ENCODE measurements at regions not wholly inside any gene's neighbourhood (a gene's known extent, or its start where the extent isn't known, plus 50 kb on each side); places are given as distances from the start of the nearest gene placed in this dataset.

- TF ChIP-seq, protein P1, sequence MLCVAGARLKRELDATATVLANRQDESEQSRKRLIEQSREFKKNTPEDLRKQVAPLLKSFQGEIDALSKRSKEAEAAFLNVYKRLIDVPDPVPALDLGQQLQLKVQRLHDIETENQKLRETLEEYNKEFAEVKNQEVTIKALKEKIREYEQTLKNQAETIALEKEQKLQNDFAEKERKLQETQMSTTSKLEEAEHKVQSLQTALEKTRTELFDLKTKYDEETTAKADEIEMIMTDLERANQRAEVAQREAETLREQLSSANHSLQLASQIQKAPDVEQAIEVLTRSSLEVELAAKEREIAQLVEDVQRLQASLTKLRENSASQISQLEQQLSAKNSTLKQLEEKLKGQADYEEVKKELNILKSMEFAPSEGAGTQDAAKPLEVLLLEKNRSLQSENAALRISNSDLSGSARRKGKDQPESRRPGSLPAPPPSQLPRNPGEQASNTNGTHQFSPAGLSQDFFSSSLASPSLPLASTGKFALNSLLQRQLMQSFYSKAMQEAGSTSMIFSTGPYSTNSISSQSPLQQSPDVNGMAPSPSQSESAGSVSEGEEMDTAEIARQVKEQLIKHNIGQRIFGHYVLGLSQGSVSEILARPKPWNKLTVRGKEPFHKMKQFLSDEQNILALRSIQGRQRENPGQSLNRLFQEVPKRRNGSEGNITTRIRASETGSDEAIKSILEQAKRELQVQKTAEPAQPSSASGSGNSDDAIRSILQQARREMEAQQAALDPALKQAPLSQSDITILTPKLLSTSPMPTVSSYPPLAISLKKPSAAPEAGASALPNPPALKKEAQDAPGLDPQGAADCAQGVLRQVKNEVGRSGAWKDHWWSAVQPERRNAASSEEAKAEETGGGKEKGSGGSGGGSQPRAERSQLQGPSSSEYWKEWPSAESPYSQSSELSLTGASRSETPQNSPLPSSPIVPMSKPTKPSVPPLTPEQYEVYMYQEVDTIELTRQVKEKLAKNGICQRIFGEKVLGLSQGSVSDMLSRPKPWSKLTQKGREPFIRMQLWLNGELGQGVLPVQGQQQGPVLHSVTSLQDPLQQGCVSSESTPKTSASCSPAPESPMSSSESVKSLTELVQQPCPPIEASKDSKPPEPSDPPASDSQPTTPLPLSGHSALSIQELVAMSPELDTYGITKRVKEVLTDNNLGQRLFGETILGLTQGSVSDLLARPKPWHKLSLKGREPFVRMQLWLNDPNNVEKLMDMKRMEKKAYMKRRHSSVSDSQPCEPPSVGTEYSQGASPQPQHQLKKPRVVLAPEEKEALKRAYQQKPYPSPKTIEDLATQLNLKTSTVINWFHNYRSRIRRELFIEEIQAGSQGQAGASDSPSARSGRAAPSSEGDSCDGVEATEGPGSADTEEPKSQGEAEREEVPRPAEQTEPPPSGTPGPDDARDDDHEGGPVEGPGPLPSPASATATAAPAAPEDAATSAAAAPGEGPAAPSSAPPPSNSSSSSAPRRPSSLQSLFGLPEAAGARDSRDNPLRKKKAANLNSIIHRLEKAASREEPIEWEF (IDR thresholded peaks at IDR 0.05; ENCODE audit: insufficient replicate concordance, low read depth, low read length) = no peak
- TF ChIP-seq NR2C2 (IDR thresholded peaks at IDR 0.05; ENCODE audit: borderline replicate concordance, control insufficient read depth, insufficient read length, low read depth) = no peak
- TF ChIP-seq ZNF24 (IDR thresholded peaks at IDR 0.05) = no peak
Observed at GRCh38 chr16:62254372-62254771, 218.1 kb upstream of the CDH8 start (continued).

- no peak for TF ChIP-seq SIN3A (IDR thresholded peaks at IDR 0.05; ENCODE audit: low read depth, low read length)
- no peak for TF ChIP-seq RUNX3 (IDR thresholded peaks at IDR 0.05; ENCODE audit: low read length)
- no peak for TF ChIP-seq CREB1 (IDR thresholded peaks at IDR 0.05; ENCODE audit: low read depth)
- TF ChIP-seq, protein P2, sequence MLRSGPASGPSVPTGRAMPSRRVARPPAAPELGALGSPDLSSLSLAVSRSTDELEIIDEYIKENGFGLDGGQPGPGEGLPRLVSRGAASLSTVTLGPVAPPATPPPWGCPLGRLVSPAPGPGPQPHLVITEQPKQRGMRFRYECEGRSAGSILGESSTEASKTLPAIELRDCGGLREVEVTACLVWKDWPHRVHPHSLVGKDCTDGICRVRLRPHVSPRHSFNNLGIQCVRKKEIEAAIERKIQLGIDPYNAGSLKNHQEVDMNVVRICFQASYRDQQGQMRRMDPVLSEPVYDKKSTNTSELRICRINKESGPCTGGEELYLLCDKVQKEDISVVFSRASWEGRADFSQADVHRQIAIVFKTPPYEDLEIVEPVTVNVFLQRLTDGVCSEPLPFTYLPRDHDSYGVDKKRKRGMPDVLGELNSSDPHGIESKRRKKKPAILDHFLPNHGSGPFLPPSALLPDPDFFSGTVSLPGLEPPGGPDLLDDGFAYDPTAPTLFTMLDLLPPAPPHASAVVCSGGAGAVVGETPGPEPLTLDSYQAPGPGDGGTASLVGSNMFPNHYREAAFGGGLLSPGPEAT (IDR thresholded peaks at IDR 0.05; ENCODE audit: low read depth) = no peak
- TF ChIP-seq MTA2 (IDR thresholded peaks at IDR 0.05; ENCODE audit: low read depth) = no peak
- no peak for TF ChIP-seq IKZF1 (conservative IDR thresholded peaks at IDR 0.05)
- no peak for TF ChIP-seq BRCA1 (IDR thresholded peaks at IDR 0.05; ENCODE audit: low read depth, low read length)
- TF ChIP-seq, protein P3, sequence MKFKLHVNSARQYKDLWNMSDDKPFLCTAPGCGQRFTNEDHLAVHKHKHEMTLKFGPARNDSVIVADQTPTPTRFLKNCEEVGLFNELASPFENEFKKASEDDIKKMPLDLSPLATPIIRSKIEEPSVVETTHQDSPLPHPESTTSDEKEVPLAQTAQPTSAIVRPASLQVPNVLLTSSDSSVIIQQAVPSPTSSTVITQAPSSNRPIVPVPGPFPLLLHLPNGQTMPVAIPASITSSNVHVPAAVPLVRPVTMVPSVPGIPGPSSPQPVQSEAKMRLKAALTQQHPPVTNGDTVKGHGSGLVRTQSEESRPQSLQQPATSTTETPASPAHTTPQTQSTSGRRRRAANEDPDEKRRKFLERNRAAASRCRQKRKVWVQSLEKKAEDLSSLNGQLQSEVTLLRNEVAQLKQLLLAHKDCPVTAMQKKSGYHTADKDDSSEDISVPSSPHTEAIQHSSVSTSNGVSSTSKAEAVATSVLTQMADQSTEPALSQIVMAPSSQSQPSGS (IDR thresholded peaks at IDR 0.05; ENCODE audit: low read length) = no peak
- no peak for TF ChIP-seq CBFB (IDR thresholded peaks at IDR 0.05; ENCODE audit: low read depth)
- no peak for TF ChIP-seq WRNIP1 (IDR thresholded peaks at IDR 0.05; ENCODE audit: borderline replicate concordance, low read depth, low read length)
- no peak for TF ChIP-seq PKNOX1 (IDR thresholded peaks at IDR 0.05)
- WGBS (ENCODE audit: insufficient coverage, insufficient replicate concordance, low lambda C conversion rate, missing lambda C conversion rate) = 68% methylated on average over 3 of the region's 3 CpGs
- ATAC-seq (no peak), FAIRE-seq (no peak), DNase-seq (ENCODE audit: low read depth, low spot score) (no peak)
- in situ Hi-C loops (cut with MboI) (no loop called here), intact Hi-C loops (cut with micrococcal nuclease; ENCODE audit: unreplicated experiment) (no loop called here)
- no peak overlapping the region for H3K9ac ChIP-seq (ENCODE audit: control insufficient read depth, insufficient read depth, low read length)
- no peak overlapping the region for H3K27ac ChIP-seq (ENCODE audit: control insufficient read depth, insufficient read depth)
- H3K4me1 ChIP-seq (ENCODE audit: control insufficient read depth, insufficient read depth, low read length) = no peaks in the 10 kb centered on the region
- RAD21 ChIA-PET (ENCODE audit: unreplicated experiment) = no interaction called here
- no TSS peak for BruUV-seq (replicated peaks)
- no peak overlapping the region for H3K4me2 ChIP-seq (ENCODE audit: control insufficient read depth, insufficient read depth)
- H3K36me3 ChIP-seq (ENCODE audit: control insufficient read depth in 2 of 2, insufficient read depth in 2 of 2, low read length in 1 of 2) = no peaks in the 10 kb centered on the region
- no peak overlapping the region for H2AFZ ChIP-seq (ENCODE audit: control insufficient read depth, low read depth, low read length)
- no peaks in the 10 kb centered on the region for H3K27me3 ChIP-seq (replicated peaks in 1 of 2; ENCODE audit: control insufficient read depth in 2 of 2, insufficient read depth in 2 of 2, low read length in 1 of 2)
- POLR2A ChIA-PET = no interaction called here
- no peak overlapping the region for H3K4me3 ChIP-seq
- CTCF ChIA-PET = interaction anchor here (0.9 kb wide), 1 partner anchor 28 kb away, joined by 4 read pairs; no protein-coding TSS in a partner anchor
- no peaks in the 10 kb centered on the region for H3K79me2 ChIP-seq (ENCODE audit: control insufficient read depth, insufficient read depth, low read length)
- no peaks in the 10 kb centered on the region for H4K20me1 ChIP-seq (ENCODE audit: control insufficient read depth, insufficient read depth)
- SMC1A ChIA-PET (ENCODE audit: uncharacterized antibody, unreplicated experiment) = no interaction called here
- no peaks in the 10 kb centered on the region for H3K9me3 ChIP-seq (replicated peaks; ENCODE audit: control insufficient read depth, insufficient read depth, low read length)
Observed at GRCh38 chr16:62253966-62254365, 217.7 kb upstream of the CDH8 start.
